ENCODE measurements at regions not wholly inside any gene's neighbourhood (a gene's known extent, or its start where the extent isn't known, plus 50 kb on each side); places are given as distances from the start of the nearest gene placed in this dataset.
"Not testable (repeated sequence)": the region's sequence is repeated elsewhere in the genome, so short reads cannot be mapped to it uniquely, and the experiment has no call there.

- no peak for ATAC-seq
These were observed 62.4 kb upstream of the SERP2 start for GRCh38 chr13:44311011-44311780.

GRCh38 chr13:44312131-44312530 lies 61.5 kb upstream of the SERP2 start:
- ATAC-seq, result no peak

- ATAC-seq, result peak; percentile 79 to 87
These were observed 60.6 kb upstream of the SERP2 start for GRCh38 chr13:44312834-44313551.

- ATAC-seq, result no peak
These were observed 60.0 kb upstream of the SERP2 start for GRCh38 chr13:44313674-44314073.

GRCh38 chr13:44314160-44314559 lies 59.5 kb upstream of the SERP2 start:
- not testable (repeated sequence) for ATAC-seq

GRCh38 chr13:44317752-44318151 lies 55.9 kb upstream of the SERP2 start:
- no peak for ATAC-seq

GRCh38 chr13:44318161-44318560 lies 55.5 kb upstream of the SERP2 start:
- ATAC-seq, result no peak

- ATAC-seq, result no peak
These were observed 53.0 kb upstream of the SERP2 start for GRCh38 chr13:44320611-44321010.

- ATAC-seq, result no peak
These were observed 51.7 kb upstream of the SERP2 start for GRCh38 chr13:44321961-44322360.

- no peak for ATAC-seq
These were observed 50.7 kb upstream of the SERP2 start for GRCh38 chr13:44322928-44323327.

GRCh38 chr13:44323754-44324153 lies 49.9 kb upstream of the SERP2 start:
- no peak for ATAC-seq

Data from activated CD4-positive, CD25-positive, alpha-beta regulatory T cell treated with anti-CD3 and anti-CD28 coated beads, Interleukin-2, amount 50 U/mL, for 24 hours (primary cell).